Hepatocyte (in vitro differentiated cells): ENCODE measurements at regions not wholly inside any gene's neighbourhood (a gene's known extent, or its start where the extent isn't known, plus 50 kb on each side); places are given as distances from the start of the nearest gene placed in this dataset.

Experiments
- DNase-seq: peaks from one replicate; pipeline ENCODE4 v3.0.0-alpha.2; 2016; ENCODE audit warnings: low spot score
- H2AFZ ChIP-seq: fragments of 200-600 bp; sonication (generic); 2 replicates; pipeline ENCODE4 v1.6.0; 2016; ENCODE audit warnings: antibody characterized with exemption, mild to moderate bottlenecking
- H3K27ac ChIP-seq: fragments of 200-600 bp; sonication (generic); 2 replicates; pipeline ENCODE4 v1.5.1; 2016; ENCODE audit warnings: mild to moderate bottlenecking
- H3K27me3 ChIP-seq: fragments of 200-600 bp; sonication (generic); 2 replicates; pipeline ENCODE4 v1.6.1; 2016
- H3K36me3 ChIP-seq: fragments of 200-600 bp; sonication (generic); replicated peaks from 2 replicates; pipeline ENCODE4 v1.5.1; 2016; ENCODE audit warnings: low read depth; ENCODE audit not compliant: insufficient read depth
- H3K4me1 ChIP-seq: fragments of 200-600 bp; sonication (generic); 2 replicates; pipeline ENCODE4 v1.5.1; 2016; ENCODE audit warnings: mild to moderate bottlenecking, moderate library complexity; ENCODE audit not compliant: insufficient read depth
- H3K4me2 ChIP-seq: fragments of 200-600 bp; sonication (generic); 2 replicates; pipeline ENCODE4 v1.6.0; 2016
- H3K4me3 ChIP-seq: fragments of 200-600 bp; sonication (generic); 2 replicates; pipeline ENCODE4 v1.5.1; 2016; ENCODE audit warnings: mild to moderate bottlenecking
- H3K79me2 ChIP-seq: fragments of 200-600 bp; sonication (generic); 2 replicates; pipeline ENCODE4 v1.6.0; 2017; ENCODE audit warnings: mild to moderate bottlenecking
- H3K9me2 ChIP-seq: fragments of 200-600 bp; sonication (generic); replicated peaks from 2 replicates; pipeline ENCODE4 v1.6.0; 2017; ENCODE audit warnings: mild to moderate bottlenecking; ENCODE audit not compliant: insufficient read depth
- H3K9me3 ChIP-seq: fragments of 200-600 bp; sonication (generic); 2 replicates; pipeline ENCODE4 v1.5.1; 2016; ENCODE audit warnings: low read depth, mild to moderate bottlenecking
- H4K20me1 ChIP-seq: fragments of 200-600 bp; sonication (generic); 2 replicates; pipeline ENCODE4 v1.6.0; 2016; ENCODE audit warnings: mild to moderate bottlenecking; ENCODE audit not compliant: insufficient read depth, poor library complexity, severe bottlenecking
- CTCF ChIP-seq: fragments of 200-600 bp; sonication (generic); IDR thresholded peaks from 2 replicates; pipeline ENCODE4 v1.5.1; 2016; ENCODE audit warnings: antibody characterized with exemption, mild to moderate bottlenecking; ENCODE audit not compliant: poor library complexity
- EZH2 ChIP-seq: fragments of 200-600 bp; sonication (generic); IDR thresholded peaks from 2 replicates; pipeline ENCODE4 v1.6.1; 2016; ENCODE audit warnings: antibody characterized with exemption, mild to moderate bottlenecking, borderline replicate concordance
- EZH2phosphoT487 ChIP-seq: fragments of 200-600 bp; sonication (generic); IDR thresholded peaks from one replicate; pipeline ENCODE4 v1.6.1; 2018; ENCODE audit warnings: antibody characterized with exemption, mild to moderate bottlenecking, low read depth, moderate library complexity; ENCODE audit not compliant: unreplicated experiment, severe bottlenecking
- WGBS: methylation state at CpG from one replicate; pipeline ENCODE4 v1.1.6; 2016; ENCODE audit warnings: low lambda C conversion rate; ENCODE audit errors: missing lambda C conversion rate; 5-methylcytosine and 5-hydroxymethylcytosine counted together

- Histone ChIP-seq H3K79me2 (no peaks in the 10 kb centered on the region), H3K4me2 (no peak overlapping the region), H3K27ac (no peak overlapping the region), H3K27me3 (no peaks in the 10 kb centered on the region), H2AFZ (no peak overlapping the region), H4K20me1 (no peaks in the 10 kb centered on the region), H3K9me2 (no peaks in the 10 kb centered on the region), H3K4me3 (no peak overlapping the region), H3K9me3 (no peaks in the 10 kb centered on the region), H3K4me1 (no peaks in the 10 kb centered on the region), H3K36me3 (no peaks in the 10 kb centered on the region)
- WGBS, result 83% methylated on average over 1 of the region's 1 CpG
- no peak for DNase-seq
- TF ChIP-seq CTCF (no peak), EZH2 (no peak), EZH2phosphoT487 (no peak)
These were observed 398.1 kb downstream of the KIF2B start for GRCh38 chr17:54220829-54221228.

- Histone ChIP-seq H2AFZ (no peak overlapping the region), H3K4me1 (no peaks in the 10 kb centered on the region), H3K27ac (no peak overlapping the region)
These were observed 398.8 kb downstream of the KIF2B start for GRCh38 chr17:54221499-54221898.

GRCh38 chr17:54235571-54235970, 412.8 kb downstream of the KIF2B start:
- TF ChIP-seq CTCF (no peak), EZH2phosphoT487 (no peak), EZH2 (no peak)
- Histone ChIP-seq H3K9me2 (no peaks in the 10 kb centered on the region), H3K9me3 (no peaks in the 10 kb centered on the region), H3K79me2 (no peaks in the 10 kb centered on the region), H3K36me3 (no peaks in the 10 kb centered on the region), H3K4me1 (no peaks in the 10 kb centered on the region), H3K27ac (no peak overlapping the region), H4K20me1 (no peaks in the 10 kb centered on the region), H3K4me3 (no peak overlapping the region), H3K27me3 (no peaks in the 10 kb centered on the region), H2AFZ (no peak overlapping the region), H3K4me2 (no peak overlapping the region)
- no peak for DNase-seq
- 71% methylated on average over 4 of the region's 4 CpGs for WGBS

More at GRCh38 chr17:54221499-54221898, 398.8 kb downstream of the KIF2B start:
- 56% methylated on average over 2 of the region's 2 CpGs for WGBS
- Histone ChIP-seq H3K9me2 (no peaks in the 10 kb centered on the region), H3K9me3 (no peaks in the 10 kb centered on the region), H3K36me3 (no peaks in the 10 kb centered on the region), H3K27me3 (no peaks in the 10 kb centered on the region), H3K79me2 (no peaks in the 10 kb centered on the region), H4K20me1 (no peaks in the 10 kb centered on the region), H3K4me3 (no peak overlapping the region), H3K4me2 (no peak overlapping the region)
- DNase-seq, result no peak
- TF ChIP-seq CTCF, result no peak
- TF ChIP-seq EZH2phosphoT487, result no peak
- TF ChIP-seq EZH2, result no peak
